Germinal center (tissue), 1 donor: ENCODE measurements at regions not wholly inside any gene's neighbourhood (a gene's known extent, or its start where the extent isn't known, plus 50 kb on each side); places are given as distances from the start of the nearest gene placed in this dataset.

Source experiments
- DNase-seq: peaks from one replicate; pipeline ENCODE4 v3.0.0; 2012; ENCODE audit warnings: mixed read lengths, low spot score

- DNase-seq = no peak
Observed at GRCh38 chr9:79939819-79940218, 368.1 kb downstream of the TLE4 start.

DNA sequence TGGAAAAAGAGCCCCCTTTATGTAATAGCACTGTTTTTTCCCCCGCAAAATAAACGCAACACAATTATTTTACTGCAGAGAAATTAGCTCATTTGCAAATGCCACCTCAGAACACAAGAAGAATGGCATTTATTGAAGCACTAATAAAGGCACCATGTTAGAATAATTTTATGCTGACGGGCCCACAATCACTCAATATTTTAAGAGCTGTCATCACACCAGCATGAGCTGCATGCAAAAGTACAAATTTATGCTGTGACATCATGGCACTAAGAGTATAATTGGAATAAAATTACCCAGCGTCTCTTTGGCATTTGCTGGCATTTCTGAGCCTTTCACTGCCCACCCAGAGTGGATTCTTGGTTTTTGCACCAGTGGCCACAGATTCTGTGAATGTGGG lies 364.6 kb downstream of the TLE4 start:
- no peak for DNase-seq

DNA sequence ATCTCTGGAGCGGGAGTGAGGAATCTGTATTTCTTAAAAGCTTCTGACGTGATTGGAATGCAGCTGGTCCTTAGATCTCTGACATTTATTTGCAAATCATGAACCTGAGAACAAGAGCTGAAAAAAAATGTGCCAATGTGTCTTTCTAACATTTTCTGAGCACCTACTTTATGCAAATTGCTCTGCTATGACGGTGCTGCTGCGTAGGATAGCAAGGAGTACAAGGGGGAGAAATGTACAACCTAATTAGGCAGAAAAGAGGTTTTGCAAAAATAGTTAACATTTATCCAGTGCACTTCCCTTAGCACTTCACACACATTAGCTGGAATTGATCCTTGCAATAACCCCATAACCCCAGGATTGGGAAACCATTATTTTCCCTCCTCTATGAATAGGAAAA lies 357.5 kb downstream of the TLE4 start:
- DNase-seq = no peak

GRCh38 chr9:79928661-79929223 lies 357.0 kb downstream of the TLE4 start:
- no peak for DNase-seq

DNA sequence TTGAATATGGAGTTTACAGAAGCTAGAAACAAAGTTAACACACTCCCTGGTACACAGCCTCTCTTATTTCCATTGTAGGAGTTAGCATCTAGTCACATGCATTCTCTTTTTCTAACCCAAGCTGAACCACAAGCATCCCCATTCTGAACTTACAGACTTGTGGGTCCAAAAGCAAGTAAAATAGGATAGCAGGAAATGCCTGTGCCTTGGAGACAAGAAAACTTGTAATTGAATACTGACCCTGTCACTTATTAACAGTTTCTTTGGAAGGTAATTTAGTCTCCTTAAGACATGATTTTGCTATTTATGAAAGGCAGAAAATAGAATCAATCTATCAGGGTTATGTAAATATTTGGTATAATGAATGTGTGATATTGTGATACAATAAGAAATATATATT lies 353.6 kb downstream of the TLE4 start:
- DNase-seq = no peak

DNA sequence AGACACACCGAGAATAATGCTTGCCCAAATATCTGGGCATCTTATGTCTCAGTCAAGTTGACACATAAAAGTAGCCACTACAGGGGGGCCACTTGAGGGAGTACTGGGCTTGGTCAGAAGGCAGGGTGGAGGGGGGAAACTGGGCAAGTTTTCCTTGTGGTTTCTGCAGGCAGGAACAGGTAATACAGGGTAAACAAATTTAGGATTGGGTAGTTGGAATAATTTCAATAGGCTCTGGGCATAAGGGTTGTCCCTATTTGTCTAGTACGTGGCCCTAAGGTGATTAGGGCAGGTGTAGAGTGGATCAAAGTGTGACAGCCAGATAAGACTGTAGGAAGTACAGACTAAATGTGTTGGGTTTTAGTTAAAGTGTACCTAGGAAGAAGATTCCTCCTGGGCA lies 353.1 kb downstream of the TLE4 start:
- DNase-seq = no peak

- no peak for DNase-seq
Observed at GRCh38 chr9:79917421-79917820, 345.7 kb downstream of the TLE4 start.

DNA sequence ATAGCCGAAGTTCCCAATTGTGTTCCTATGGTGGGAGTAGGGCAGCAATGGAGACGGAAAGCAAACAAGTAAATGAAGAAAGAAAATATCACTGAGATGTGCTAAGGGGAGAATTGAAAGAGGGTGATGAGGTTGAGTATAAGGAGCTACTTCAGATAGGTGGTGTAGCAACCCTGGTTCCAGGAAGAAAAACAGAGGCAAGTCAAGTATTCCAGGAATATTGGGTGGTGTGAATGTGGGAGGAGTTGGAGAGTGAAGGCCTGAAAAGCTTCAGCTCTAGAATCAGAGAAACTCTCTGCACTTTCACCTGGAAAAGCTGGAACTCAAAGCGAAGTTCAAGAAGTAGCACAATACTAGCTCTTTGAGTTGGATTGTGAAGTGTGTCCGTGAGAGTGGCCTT lies 342.1 kb downstream of the TLE4 start:
- DNase-seq = no peak

GRCh38 chr9:79912318-79913070 lies 340.7 kb downstream of the TLE4 start:
- no peak for DNase-seq

GRCh38 chr9:79911724-79912123 lies 340.0 kb downstream of the TLE4 start:
- no peak for DNase-seq

DNA sequence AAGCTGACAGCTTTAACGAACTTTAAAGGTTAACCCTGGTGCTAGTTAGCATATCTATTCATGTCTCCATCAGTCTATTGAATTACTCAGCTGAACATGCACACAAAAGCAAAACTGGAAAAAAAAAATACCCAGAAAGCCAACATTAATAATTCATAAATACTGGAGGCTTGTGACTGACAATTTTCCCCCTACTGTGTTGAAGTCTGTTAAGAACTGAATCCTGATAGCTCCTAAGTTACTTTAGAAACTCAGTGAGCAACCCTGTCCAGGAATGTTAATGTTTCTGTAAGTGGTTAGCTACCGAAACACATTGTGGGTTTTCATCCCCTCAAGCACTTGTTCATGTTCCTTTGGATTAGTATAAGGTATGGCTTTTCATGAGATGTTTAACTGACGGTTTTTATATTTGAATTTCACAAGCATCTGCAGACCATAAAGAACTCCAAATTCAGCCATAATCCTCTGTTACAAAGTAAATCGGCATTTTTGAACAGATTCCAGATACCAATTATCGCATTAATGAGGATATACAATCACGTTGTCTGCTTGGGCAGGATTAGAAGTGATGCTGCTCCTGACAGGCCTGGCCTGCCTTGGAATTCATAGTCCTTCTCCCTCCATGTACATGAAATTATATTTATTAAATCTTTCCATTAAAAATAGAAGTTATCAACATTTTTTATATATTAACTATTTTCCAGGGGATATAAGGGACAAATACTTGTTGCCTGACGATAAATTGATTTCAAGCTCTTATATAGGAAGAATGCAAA lies 331.2 kb downstream of the TLE4 start:
- DNase-seq = no peak

DNA sequence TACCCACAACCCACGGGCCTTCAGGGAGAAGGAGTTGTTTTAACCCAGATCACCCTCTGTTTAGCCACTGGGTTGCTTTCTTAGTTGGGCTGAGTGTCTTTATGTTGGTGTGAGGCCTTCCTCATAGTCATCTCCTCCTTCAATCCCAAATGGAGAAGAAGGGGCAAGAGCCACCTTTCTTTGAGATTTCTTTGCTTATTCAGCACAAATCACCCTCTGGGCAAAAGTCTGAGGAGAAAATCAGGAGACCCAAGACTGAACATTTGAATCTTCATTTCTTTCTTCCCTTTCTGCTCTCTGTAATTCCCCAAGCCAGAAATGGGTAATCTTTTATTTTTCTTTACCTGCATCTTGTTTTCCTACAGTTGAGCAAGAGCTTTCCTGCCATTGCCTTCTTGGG lies 329.0 kb downstream of the TLE4 start:
- no peak for DNase-seq

- DNase-seq = no peak
Observed at GRCh38 chr9:79896390-79896980, 324.7 kb downstream of the TLE4 start.

DNA sequence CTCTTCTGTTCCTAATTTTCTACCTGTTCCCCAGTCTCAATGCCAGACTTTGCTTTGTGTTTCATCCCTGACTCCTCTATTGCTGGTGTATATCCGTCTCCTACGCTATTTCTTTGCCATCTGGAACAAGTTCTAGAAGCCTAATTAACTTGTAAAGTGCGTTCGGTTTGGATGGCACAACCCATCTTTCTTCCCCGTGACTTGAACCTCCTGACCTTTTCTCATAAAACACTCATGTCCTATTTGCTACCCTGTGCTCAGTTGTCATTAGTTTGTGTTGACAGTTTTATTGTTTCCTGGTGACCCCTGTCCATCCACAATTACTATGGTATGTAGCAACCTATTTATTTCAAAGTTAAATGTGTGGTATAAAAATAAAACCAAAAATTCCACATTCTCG lies 323.5 kb downstream of the TLE4 start:
- no peak for DNase-seq

DNA sequence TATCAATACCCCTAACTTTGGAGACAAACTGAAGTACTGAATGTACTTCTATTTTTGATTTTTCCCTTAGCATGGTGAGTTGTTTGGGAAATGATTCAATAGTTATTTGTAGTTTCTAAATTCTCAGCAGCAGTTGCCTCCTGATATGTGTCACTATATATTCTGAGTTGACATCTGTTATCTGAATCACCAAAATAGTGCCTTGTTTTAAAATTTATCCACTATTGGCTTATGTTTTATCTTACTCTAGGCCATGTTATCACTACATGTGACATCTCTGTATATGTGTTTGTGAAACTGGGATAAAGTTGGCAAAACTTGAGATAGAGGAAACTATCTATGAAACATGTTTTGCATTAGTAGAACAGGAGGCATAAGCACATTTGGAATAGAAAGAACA lies 317.6 kb downstream of the TLE4 start:
- no peak for DNase-seq

DNA sequence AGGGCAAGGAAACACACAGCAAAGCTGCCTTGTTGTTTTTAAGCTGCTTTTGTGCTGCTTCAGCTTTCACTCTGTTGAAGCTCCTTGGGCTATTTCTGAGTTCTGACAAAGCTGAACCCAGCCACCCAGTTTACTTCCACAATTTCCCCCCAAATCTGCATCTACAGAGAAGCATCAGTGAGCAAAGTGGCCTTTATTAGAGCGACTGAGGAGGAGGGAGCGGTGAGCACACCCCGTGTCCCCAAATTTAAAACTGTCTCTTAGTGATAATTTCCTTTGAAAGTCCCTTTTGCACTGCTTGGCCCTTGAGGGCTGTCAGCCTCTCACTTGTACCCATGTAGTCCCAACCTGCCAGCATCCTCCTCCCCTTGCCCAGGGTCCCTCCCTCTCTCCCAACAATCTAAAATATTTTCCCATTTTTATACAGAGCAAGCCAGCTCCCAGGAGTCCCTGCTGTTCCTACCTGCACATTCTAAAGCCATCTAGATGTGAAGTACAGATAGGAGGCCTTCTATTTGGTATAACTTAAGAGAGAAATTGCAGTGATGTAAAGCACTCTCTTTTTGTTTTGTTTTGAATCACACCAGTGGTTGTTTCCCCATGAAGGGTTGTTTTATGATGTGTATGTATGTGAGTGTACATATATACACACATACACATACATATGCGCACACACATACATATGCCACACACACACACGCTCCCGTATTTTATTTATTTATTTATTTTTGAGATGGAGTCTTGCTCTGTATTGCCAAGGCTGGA lies 313.5 kb downstream of the TLE4 start:
- DNase-seq = no peak

- no peak for DNase-seq
Observed at GRCh38 chr9:79884546-79884945, 312.8 kb downstream of the TLE4 start.

DNA sequence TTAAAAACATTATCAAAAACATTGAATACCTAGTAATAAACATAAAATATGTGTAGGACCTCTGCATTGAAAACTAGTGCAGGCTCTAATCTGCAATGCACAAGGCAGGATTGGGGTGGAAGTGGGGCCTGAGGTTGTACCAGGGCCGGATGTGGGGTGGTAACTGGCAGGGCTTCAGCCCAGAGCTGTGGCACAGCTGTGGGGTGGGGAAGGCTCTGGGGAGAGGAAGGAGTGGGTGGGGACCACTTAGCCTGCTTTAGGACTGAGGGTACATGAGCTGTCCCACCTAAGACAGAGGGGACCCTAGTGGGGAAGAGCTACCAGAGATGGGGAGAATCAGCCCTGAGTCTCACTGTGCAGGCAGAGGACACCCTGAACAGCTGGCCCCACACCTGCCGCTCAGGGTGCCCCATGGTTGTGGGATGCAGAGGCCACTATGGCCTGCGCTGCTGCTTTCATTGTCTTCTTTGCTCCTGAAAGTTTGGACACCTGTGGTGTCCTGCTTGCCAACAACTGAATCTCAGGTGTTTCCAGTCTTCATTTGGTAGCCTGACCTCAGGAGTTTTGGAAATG lies 311.4 kb downstream of the TLE4 start:
- peak; percentile 29 for DNase-seq

- DNase-seq = no peak
Observed at GRCh38 chr9:79880626-79881025, 308.9 kb downstream of the TLE4 start.

DNA sequence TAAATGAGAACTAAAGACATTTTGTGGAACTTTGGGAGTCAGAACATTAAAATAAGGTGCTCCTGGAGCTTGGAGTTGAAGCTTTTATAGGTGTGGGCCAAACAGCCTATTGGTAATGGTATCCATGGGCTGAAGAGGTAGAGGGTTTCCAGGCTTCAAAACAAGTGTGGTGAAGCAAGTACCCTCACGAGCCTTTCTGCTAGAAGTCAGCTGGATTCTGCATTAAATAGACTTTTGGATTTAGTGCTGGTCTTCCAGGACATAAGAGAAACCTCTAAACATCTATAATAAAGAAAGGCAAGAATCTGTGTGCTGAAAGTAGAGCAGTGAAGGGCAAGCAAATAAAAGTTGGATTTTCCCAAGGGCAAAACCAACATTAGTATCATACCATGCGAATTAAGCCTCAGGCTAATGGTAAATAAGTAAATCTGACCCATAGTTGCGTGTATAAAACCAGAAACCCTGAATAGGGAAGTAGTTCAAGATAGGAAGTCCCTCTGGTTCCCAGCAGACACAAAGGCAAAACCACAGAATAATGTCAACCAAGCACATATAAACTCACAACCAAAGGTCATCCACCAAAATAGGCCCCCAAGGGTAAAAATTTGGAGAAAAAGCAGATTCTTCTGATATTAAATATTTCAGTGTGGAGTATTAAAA lies 306.3 kb downstream of the TLE4 start:
- peak; percentile 18 for DNase-seq

DNA sequence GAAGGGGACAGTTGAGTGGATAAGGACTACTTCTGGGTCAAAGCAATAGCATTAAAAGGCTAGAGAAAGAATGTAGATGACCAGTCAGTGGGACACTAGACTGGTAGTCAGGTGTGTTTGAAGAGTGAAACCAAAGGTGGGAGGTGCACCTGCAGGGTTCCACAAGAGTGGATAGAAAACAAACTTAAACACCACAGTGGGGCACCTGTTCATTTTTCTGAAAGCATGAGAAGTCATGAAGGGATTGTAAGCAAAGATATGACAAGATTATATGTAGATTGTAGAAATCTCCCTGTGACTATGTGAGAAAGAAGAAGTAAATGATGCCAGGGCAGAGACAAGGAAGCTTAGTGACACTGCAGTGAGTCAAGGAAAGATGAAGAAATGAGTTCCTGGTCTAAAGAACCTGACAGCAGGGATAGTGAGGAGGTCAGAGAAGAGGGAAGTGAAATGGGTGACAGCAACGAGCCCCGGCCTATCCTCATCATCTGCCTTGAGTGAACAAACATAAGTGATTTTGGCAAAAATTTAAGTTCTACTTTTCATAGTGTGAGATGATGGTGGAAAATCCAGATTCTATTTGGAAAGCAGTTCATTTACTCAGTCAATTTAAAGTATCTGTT lies 296.9 kb downstream of the TLE4 start:
- peak; percentile 15 for DNase-seq
